Stimulated activated CD4-positive, alpha-beta T cell treated with anti-CD3 and anti-CD28 coated beads, Interleukin-12 subunit alpha, Interleukin-12 subunit beta, amount 100 ng/mL, for 24 hours (primary cell): ENCODE measurements at regions not wholly inside any gene's neighbourhood (a gene's known extent, or its start where the extent isn't known, plus 50 kb on each side); places are given as distances from the start of the nearest gene placed in this dataset.

Experiments used
- DNase-seq, 2 experiments: peaks; one replicate each; pipeline ENCODE4 v3.0.0-alpha.2; 2020; ENCODE audit warnings: low read depth in 2 of 2

DNA sequence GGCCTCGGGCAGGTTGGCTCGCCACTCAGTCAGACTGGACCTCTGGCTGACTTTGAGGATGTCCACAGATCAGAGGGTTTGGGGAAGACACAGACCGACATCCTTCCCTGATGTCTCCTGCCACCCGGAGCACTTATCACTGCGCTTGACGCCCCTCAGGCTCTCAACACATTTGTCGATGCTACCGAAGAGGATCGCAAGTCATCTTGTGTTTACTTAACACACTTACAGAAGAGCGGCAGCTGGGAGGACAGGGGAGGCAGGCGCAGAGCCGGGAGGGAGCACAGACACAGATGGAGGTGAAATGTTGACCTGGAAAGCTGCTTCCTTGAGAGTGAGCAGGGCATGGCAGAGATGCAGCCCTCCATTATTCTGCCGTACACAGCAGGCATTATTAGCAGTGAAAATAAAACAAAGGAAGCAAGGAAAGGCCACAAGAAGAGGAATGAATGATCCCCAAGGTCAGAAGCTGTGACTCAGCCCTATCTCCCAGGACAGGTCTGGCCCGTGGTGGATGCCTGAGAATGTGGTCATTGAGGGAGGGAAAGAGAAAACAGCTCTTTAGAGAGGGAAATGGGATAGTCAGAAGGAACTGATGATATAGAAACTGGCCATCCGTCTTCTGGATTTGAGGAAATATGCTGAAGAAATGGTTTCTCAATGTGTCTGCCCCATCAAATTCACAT, 549.5 kb upstream of the ARGLU1 start:
- DNase-seq, result no peak

DNA sequence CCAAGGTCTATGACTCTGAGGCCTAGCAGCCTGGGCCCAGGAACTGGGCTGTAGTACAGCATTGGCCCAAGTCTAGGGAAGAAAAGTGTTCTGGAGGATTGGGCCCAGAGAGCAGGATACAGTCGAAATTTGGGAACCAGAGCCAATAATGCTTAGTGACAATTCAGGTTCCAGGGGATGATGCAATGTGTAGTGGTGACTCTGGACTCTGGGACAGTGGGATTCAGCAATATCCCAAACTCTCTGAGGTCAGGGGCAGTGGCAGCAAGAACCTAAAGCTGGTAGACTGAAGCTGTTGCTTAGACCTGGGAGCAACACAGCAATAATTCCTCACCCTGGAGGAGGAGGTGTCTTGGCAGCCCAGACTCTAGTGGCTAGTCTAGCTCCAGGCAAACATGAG, 545.5 kb upstream of the ARGLU1 start:
- DNase-seq, result no peak

DNA sequence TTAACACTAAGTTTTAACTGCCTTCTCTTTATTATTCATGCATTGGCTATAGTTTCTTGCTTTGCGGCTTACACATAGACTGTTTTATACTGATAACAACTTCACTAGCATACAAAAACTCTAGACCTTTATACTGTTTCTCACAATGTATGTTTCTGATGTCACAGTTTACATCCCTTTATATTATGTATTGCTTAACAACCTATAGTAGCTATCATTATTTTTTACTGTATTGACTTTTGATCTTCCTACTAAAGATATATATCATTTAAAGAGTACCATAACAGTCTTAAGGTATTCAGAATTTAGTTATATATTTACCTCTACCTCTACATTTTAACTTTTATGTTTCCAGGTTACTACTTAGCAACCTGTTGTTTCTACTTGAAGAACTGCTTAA, 543.3 kb upstream of the ARGLU1 start:
- DNase-seq, result no peak

DNA sequence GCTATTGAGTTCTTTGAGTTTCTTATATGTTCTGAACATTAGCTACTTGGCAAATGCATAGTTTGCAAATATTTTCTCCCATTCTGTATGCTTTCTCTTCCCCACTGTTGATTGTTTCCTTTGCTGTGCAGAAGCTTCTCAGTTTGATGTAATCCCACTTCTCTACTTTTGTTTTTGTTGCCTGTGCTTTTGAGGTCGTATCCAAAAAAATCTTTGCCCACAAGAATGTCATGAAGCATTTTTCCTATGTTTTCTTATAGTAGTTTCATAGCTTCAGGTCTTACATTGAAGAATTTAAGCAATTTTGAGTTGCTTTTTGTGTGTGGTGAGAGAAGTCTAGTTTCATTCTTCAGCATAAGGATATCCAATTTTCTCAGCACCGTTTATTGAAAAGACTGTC, 536.7 kb upstream of the ARGLU1 start:
- no peak for DNase-seq

DNA sequence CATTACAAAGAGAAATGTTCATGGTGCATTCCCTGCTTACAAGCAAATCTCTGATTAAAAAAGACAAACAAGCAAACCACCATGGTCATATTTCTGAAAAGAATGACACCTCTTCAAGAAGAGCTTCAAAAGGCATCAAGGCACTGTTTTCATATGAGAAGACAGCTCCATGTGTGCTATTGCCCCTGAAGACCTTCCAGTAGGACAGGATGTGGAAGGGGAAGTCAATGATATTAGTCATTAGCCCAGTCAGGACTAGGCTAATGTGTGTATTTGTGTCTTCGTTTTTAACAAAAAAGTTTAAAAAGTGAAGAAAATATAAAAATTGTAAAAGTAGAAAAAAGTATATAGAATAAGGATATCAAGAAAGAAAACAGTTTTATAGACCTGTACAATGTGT, 534.7 kb upstream of the ARGLU1 start:
- DNase-seq, result no peak

DNA sequence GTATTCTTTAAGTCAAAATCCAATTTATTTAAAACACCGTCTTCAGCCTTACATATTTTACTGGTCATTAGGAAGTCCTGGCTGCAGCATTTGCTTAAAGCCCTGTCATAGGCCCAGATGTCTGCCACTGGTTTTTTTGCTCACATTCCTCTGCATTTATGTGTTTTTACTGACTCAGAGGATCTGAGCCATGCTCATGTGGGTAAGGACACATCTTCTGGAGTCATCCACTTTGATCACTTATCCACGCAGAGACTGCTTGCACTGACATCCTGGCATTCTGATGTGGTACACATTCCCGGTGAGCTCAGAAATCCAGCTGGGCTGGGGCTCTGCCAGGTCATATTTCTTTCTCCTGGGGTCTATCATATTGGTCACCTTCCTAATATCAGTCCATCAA, 531.7 kb upstream of the ARGLU1 start:
- DNase-seq, result no peak

DNA sequence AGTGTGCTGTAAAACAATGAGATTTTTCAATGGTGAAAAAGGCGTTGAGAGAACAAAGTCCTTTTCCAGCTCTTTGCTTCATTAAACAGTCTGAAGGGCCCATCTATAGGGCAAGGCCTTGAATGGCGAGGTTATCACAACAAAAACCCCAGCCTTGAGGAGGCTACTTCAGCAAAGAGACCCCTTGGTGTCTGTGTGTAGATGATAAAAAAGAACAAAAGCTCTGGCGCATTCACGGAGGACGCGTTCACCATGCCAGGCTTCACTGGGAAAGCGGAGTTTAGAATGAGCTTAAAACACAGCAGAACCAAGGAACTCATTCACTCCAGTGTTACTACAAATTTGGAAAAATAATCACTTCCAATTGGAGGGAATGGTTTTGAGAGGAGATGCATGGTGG, 530.0 kb upstream of the ARGLU1 start:
- DNase-seq, result no peak

DNA sequence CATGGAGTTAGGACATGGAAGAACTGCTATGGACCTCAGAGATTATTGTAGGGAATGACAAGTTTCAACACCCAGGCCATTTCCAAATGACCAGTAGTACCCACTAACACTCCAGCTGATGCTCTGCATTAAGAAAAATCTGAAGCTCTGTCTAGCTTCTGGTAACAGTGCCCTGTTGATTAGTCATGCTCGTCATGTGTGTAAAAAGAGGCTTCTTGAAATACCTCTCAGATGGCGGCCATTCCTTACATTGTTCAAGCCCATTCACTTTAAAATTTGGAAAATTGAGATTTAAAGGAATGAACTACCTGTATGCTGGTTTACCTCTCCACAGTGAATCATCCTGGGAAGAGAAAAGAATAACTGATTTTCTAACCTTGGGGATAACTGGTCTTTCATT, 527.9 kb upstream of the ARGLU1 start:
- no peak for DNase-seq

DNA sequence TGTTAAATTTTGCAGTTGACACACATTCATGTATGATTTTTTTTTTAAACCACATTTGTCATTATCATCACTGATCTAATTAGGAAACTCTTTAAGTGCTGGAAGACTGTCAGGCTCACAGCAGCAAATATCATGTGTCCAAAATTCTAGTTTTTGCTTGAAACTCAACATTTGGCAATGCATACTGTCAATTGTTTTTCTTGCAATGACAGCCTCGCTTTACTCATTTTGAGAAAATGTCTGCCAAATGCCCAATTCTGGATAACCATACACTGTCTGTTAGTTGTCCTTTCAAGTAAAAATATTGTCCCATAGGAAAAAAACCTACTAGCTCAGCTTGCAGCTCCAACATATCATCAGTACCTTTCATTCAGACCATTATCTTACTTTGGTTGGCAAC, 523.9 kb upstream of the ARGLU1 start:
- DNase-seq, result no peak

DNA sequence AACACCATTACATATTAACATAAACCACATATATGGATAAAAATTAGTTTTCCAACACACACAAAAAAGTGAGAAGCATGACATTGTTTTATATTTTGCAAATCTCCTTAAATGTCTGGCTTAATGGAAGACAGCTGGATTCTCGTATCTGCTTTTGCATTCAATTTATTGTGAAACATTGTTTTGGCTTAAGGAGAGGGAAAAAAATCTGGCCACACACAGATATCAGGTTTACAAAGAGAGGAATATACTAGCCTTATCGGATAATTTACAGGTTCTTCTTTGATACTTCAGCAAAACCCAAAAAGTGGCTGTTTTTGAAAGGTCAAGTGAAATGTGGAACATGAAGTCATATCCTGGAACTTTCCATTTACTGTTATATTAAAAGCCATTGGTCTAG, 523.5 kb upstream of the ARGLU1 start:
- no peak for DNase-seq

DNA sequence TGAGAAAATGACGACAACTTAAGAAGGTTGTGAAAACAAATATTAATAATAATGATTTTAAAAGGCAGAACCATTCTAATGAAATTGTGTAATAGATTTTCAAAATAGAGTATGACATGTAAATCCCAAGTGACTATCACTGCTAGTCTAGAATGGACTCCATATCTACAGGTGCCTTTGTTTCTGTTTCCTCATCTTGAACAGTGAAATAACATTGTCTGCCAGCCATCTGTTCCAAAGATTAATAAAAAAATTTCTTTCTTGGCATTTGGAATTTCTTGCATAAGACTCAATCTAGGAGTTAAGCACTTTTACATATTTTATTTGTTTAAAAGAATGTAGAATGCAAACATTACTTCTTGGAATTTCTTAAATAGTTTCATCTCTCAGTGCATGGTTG, 520.1 kb upstream of the ARGLU1 start:
- DNase-seq, result no peak

DNA sequence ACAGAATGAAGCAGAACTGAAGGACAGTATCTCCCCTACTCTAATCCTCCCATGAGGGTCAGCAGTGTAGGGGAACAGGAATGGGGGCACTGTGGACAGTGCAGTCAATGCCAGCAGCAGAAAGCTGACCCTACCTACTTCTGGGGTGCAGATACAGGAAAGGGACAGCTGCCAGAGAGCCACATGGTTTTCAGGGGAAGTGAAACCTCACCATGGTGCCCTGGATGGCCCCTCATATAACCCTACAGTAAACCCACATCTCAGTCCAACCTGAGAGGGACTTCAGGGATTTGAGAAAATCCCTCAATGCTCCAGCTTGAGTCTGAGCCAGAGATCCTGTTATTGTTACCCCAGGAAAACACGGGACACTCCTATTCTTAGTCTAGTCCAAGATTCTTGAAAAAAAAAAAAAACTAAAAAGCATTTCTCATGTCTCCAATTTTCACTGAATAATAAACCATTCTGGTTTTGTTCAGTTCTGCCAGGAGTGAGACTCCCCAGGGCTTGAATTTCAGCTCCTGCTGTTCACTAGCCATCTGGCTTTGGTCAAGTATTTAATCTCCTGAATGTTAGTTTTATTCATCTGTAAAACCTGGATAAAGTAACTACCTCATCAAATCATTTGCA, 511.6 kb upstream of the ARGLU1 start:
- DNase-seq, result no peak

DNA sequence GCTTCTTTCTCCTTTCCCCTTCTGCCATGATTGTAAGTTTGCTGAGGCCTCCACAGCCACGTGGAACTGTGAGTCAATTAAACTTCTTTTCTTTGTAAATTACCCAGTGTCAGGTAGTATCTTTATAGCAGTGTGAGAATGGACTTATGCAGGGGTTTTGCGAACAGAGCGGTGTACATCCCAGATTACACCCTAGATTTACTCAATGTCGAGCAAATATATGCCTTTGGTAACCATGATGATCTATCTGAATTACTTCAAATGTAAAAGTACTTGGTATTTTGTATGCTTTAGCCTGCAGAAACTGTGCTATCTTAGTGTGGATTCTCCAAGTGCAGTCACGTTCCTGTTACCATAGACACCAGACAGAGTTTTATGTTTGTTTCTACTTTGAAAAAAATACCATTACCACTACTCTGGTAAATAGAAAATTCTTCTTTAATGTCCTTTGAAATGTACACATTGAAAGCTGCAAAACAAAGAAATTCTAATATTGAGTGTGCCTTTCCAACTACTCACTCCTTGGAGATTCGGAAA, 510.4 kb upstream of the ARGLU1 start:
- no peak for DNase-seq

DNA sequence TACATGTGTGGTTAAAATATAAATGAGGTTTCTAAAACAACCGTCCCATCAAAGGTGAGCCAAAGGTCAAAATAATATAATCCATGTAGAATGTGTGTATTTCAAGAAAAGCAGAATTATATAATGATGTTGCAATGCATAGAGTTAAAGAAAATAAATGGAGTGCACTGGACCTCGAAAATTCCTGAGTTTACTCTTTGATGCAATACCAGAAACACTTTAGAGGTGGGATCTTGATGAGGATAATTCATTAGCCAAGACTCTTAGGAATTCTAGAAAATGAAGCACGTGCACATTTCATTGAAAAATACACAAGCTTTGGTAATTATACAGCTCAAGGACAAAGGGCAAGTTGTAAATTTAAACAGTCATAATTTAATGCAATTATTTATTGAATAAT, 508.9 kb upstream of the ARGLU1 start:
- no peak for DNase-seq

DNA sequence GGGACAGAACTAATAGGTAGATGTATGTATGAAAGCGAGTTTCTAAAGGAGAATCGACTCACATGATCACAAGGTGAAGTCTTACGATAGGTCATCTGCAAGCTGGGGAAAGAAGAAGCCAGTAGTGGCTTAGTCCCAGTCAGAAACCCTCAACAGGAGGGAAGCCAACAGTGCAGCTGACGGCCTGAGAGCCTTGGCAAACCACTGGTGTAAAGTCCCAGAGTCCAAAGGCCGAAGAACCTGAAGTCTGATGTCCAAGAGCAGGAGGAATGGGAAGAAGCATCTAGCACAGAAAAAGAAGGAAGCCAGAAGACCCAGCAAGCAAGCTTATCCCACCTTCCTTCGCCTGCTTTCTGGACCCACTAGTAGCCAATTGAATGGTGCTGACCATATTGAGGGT, 507.6 kb upstream of the ARGLU1 start:
- DNase-seq, result no peak

DNA sequence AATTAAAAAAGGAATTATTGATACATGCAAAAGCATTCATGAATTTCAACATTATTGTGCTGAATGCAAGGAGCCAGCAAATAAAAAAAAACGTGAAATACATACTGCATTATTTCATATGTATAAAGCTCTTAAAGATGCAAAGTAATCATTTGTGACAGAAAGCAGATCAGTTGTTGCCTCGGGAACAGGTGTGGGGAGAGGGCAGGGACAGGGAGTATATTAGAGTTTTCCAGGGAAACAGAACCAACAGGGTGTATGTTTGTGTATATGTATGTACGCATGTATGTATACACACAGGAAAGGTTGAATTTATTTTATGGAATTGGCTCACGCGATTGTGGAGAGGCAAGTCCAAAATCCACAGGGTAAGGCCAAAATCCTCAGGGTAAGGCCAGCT, 502.9 kb upstream of the ARGLU1 start:
- DNase-seq, result no peak

DNA sequence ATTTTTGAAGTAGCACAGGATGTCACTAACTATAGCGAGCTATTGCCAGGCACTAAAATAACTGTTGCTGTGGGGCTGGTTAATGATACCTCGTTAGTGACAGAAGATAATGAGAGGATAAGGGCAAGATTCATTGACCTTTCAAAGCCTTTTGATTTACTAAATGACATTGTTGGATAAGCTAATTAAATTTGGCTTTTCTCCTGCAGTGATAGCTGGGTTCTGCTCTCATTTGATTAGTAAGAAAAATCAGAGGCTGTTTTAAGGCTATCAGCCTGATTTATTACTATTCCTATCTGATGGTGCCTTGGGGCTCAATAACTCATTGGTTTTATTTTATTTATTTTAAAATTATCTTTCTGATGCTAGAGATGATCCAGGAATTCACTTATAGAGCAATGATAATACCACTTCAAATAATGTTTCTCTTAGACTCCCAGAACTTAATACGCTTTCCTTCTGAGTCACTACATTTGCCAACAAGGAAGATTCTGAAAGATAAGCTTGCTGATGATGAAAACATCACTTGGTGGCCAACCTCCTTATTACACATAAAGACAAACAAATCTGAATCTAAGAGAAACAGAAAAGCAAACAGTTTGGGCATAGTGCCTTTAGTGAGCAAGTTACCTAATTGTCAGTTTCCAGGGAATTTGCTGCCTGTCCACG, 501.3 kb upstream of the ARGLU1 start:
- DNase-seq, result no peak

DNA sequence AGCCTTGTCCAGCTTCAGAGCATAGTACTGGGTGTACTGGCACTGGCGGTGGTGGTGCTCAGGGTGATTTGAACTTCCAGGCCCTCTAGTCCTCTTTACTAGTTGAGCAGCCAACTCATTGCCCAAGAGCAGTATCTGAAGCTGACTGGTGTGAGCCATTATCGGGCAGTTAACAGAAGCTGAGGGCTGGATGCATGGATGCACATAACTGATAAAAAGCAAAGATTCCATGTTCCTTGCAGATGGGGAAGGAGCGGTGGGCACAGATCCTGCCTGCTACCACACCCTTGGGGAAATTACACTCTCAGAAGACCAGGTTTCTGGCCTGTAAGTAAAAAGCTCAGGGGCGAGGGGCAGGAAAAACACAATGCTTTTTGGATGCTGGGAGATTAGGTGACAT, 499.4 kb upstream of the ARGLU1 start:
- no peak for DNase-seq

DNA sequence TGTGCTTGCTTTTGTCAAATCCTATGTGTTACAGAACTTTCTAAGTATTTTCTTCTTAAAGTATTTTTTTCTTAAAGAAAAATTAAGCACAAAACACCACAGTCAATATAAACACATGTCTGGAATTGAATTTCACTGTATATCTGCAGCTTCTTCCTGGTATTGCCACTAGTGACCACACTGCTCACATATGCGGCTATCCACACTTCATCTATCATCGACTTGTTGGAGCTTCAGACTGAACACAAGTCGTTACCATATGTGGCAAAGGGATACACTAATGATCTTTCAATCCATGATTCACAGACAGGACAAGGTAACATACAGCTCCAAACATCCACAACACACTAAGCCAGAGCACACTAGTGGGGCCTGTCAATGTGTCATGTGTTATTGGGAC, 498.4 kb upstream of the ARGLU1 start:
- no peak for DNase-seq

DNA sequence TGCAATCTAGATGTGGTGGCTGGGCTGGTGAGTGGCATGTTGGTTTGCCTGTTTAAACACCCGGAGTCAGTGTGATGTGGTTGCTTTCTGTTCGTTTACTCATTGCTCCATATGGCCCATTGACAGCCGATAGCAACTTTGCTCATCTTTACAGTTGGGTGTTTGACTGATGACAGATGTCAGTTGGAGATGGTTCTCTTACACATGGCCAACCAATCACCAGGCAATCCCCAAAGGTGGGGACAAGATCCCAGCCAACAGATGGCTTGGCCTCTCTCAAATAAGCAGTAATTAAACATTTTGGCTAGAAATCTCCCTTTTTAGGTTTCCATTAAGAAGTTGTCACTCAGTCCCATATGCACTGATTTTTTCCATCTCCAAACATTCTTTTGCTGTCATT, 497.1 kb upstream of the ARGLU1 start:
- DNase-seq, result no peak

DNA sequence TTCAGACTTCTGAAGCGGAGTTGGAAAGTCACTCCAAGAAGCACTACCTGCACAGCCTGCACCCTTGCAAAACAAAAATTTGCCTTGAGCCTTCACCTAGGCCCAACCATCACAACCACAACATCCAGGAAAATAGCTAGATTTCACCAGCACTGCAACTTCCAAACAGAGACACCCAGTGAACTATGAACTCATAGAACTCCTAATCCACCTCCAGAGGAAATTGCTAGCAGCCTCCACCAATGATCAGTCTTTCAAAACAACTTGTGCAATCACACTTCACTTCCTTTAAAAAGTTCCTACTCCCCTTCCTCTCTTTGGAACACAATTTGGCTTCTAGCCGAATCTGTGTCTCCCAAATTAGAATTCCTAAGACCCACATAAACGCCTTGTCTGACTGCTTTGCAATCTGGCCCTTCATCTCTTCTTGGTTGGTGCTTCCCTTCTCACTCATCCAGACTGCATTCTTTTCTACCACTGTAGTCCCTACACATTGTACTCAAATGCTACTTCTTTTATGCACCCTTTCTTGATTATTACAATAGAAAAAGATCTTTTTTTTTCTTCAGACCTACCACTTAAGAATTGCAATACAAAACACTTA, 489.2 kb upstream of the ARGLU1 start:
- no peak for DNase-seq

DNA sequence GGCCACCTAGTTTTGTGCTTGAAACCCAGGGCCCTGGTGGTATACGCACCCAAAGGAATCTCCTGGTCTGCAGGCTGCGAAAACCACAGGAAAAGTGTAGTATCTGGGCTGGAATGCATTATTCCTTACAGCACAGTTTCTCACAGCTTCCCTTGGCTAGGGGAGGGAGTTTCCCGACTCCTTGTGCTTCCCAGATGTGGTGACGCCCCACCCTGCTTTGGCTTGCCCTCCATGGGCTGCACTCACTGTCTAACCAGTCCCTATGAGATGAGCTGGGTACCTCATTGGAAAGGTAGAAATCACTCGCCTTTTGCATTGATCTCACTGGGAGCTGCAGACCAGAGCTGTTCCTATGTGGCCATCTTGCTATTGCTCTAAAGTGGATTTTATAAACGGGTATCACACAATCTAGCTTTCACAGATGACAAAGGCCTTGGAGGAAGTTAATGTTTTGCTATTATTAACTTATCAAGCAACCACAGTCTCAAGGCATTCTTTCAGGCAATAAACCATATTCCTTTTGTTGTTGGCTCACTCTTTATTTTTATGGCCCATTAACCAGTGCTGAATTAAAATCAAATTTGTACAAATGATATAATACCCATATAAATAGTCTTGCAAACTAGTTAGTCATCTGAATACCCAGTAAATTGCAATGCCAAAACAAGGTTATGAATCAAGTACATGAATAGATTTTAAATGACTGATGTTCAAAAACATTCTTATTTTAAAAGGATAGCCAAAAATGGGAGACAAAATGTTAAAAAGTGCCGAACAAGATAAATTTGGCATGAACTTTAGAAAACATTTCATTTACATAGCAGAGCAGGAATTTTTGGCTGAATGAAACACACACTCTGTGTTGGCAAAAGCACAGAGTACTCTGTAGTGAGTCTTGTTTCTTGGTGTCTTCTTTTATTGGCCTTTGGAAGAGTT, 475.4 kb upstream of the ARGLU1 start:
- DNase-seq, result no peak
